HG03135 (cell line): ENCODE measurements at regions not wholly inside any gene's neighbourhood (a gene's known extent, or its start where the extent isn't known, plus 50 kb on each side); places are given as distances from the start of the nearest gene placed in this dataset.

ENCODE experiments used
- ATAC-seq: cut with Tn5 transposase; IDR thresholded peaks from one replicate; pipeline ENCODE4 v1.9.1; 2021; ENCODE audit warnings: mild to moderate bottlenecking, moderate library complexity; ENCODE audit not compliant: unreplicated experiment

- no peak for ATAC-seq
Observed at GRCh38 chr14:66381755-66382154, 104.4 kb upstream of the CCDC196 start.

- ATAC-seq = no peak
Observed at GRCh38 chr14:66383257-66383656, 102.9 kb upstream of the CCDC196 start.

- ATAC-seq = no peak
Observed at GRCh38 chr14:66383771-66384170, 102.4 kb upstream of the CCDC196 start.

- ATAC-seq = no peak
Observed at GRCh38 chr14:66388516-66388915, 97.7 kb upstream of the CCDC196 start.

- ATAC-seq = no peak
Observed at GRCh38 chr14:66389481-66389880, 96.7 kb upstream of the CCDC196 start.

- no peak for ATAC-seq
Observed at GRCh38 chr14:66395300-66395699, 90.9 kb upstream of the CCDC196 start.

GRCh38 chr14:66396164-66396563, 90.0 kb upstream of the CCDC196 start:
- no peak for ATAC-seq

- ATAC-seq = no peak
Observed at GRCh38 chr14:66398437-66398836, 87.7 kb upstream of the CCDC196 start.

- ATAC-seq = no peak
Observed at GRCh38 chr14:66401449-66402095, 84.6 kb upstream of the CCDC196 start.

- ATAC-seq = no peak
Observed at GRCh38 chr14:66403183-66403582, 83.0 kb upstream of the CCDC196 start.

- no peak for ATAC-seq
Observed at GRCh38 chr14:66404051-66404545, 82.1 kb upstream of the CCDC196 start.

GRCh38 chr14:66405158-66405557, 81.0 kb upstream of the CCDC196 start:
- ATAC-seq = no peak

GRCh38 chr14:66413901-66414300, 72.3 kb upstream of the CCDC196 start:
- ATAC-seq = no peak

GRCh38 chr14:66414511-66414910, 71.7 kb upstream of the CCDC196 start:
- no peak for ATAC-seq

GRCh38 chr14:66420251-66421006, 65.7 kb upstream of the CCDC196 start:
- no peak for ATAC-seq

- no peak for ATAC-seq
Observed at GRCh38 chr14:66421990-66422946, 63.9 kb upstream of the CCDC196 start.

- ATAC-seq = no peak
Observed at GRCh38 chr14:66425402-66425801, 60.8 kb upstream of the CCDC196 start.

- no peak for ATAC-seq
Observed at GRCh38 chr14:66426451-66426850, 59.7 kb upstream of the CCDC196 start.

GRCh38 chr14:66432334-66432733, 53.8 kb upstream of the CCDC196 start:
- ATAC-seq = no peak

GRCh38 chr14:66434464-66434863, 51.7 kb upstream of the CCDC196 start:
- no peak for ATAC-seq

- ATAC-seq = no peak
Observed at GRCh38 chr14:66435683-66436082, 50.5 kb upstream of the CCDC196 start.
